Body of pancreas (tissue), 4 donors: ENCODE measurements at regions not wholly inside any gene's neighbourhood (a gene's known extent, or its start where the extent isn't known, plus 50 kb on each side); places are given as distances from the start of the nearest gene placed in this dataset.

Source experiments
- CTCF ChIP-seq, 7 experiments: fragments of 450-650 bp in 4 of 7; fragments of 200-600 bp in 3 of 7; sonication (generic) in 3 of 7; IDR thresholded peaks; one replicate each; pipeline ENCODE4 v1.5.1; 2016 to 2019; ENCODE audit warnings: antibody characterized with exemption in 7 of 7
- POLR2A ChIP-seq, 3 donors: fragments of 450-650 bp; IDR thresholded peaks; one replicate each; pipeline ENCODE4 v1.6.1; 2016; ENCODE audit warnings: antibody characterized with exemption in 3 of 3, mild to moderate bottlenecking in 2 of 3

- TF ChIP-seq CTCF (IDR thresholded peaks at IDR 0.05) (no peak), POLR2A (IDR thresholded peaks at IDR 0.05) (no peak)
Observed at GRCh38 chr2:195543902-195544894, 112.8 kb upstream of the SLC39A10 start.
